Activated naive CD8-positive, alpha-beta T cell treated with anti-CD3 and anti-CD28 coated beads, Interleukin-2, amount 10 ng/mL, durations not matched to agents 7 days and 5 days (primary cell): ENCODE measurements at regions not wholly inside any gene's neighbourhood (a gene's known extent, or its start where the extent isn't known, plus 50 kb on each side); places are given as distances from the start of the nearest gene placed in this dataset.
A peak's percentile ranks its signal among the peaks of the same experiment; 100 is the strongest.
"Not testable (repeated sequence)": the region's sequence is repeated elsewhere in the genome, so short reads cannot be mapped to it uniquely, and the experiment has no call there.

Experiments
- ATAC-seq: fragments of 150-1000 bp; cut with Tn5 transposase; one replicate; pipeline ENCODE4 v1.10.0; 2021; ENCODE audit warnings: low read depth, moderate library complexity
- POLR2A ChIA-PET: fragments of 350-600 bp; sonication (Branson Sonifier 250); formaldehyde crosslinking; loops from one replicate; lab custom pipeline; 2021; ENCODE audit warnings: antibody characterized with exemption; lab: Charles Lee
- DNase-seq: peaks from one replicate; pipeline ENCODE4 v3.0.0; 2021
- H3K27ac Mint-ChIP-seq: one replicate; pipeline ENCODE4 v1.8.0; 2022; ENCODE audit warnings: mild to moderate bottlenecking, mixed read lengths
- H3K27me3 Mint-ChIP-seq: one replicate; pipeline ENCODE4 v1.8.0; 2022; ENCODE audit warnings: mild to moderate bottlenecking, moderate library complexity, mixed read lengths
- H3K36me3 Mint-ChIP-seq: one replicate; pipeline ENCODE4 v1.8.0; 2021; ENCODE audit warnings: mild to moderate bottlenecking, mixed read lengths
- H3K4me1 Mint-ChIP-seq: one replicate; pipeline ENCODE4 v1.8.0; 2021; ENCODE audit warnings: mixed read lengths
- H3K4me3 Mint-ChIP-seq: one replicate; pipeline ENCODE4 v1.8.0; 2022; ENCODE audit warnings: mild to moderate bottlenecking, moderate library complexity, mixed read lengths
- H3K9me3 Mint-ChIP-seq: one replicate; pipeline ENCODE4 v1.8.0; 2021; ENCODE audit warnings: mixed read lengths

DNA sequence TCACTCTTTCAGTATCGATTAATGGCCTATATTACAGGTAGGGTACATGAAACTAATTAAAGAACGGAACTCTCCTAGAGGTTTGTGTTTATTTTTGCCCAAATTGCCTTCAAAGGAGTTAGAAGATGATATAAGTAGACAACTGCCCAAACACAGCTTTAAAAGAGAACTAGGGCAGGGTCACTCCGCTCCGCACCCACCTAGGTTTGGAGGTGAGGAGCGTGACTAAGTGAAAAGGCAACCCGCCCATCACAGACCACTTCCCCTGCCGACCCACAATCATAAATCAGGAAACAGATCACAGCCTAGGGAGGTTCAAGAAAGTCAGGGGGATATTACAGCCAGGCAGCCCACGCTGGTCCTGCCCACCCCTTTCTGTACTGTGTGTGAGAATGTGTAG lies 166.7 kb downstream of the C1D start:
- ATAC-seq (no peak), DNase-seq (no peak)
- no peak overlapping the region for H3K4me3 Mint-ChIP-seq
- H3K27ac Mint-ChIP-seq: no peak overlapping the region
- no peaks in the 10 kb centered on the region for H3K9me3 Mint-ChIP-seq
- no peaks in the 10 kb centered on the region for H3K4me1 Mint-ChIP-seq
- H3K27me3 Mint-ChIP-seq: no peaks in the 10 kb centered on the region
- no peaks in the 10 kb centered on the region for H3K36me3 Mint-ChIP-seq
- POLR2A ChIA-PET: no interaction called here

DNA sequence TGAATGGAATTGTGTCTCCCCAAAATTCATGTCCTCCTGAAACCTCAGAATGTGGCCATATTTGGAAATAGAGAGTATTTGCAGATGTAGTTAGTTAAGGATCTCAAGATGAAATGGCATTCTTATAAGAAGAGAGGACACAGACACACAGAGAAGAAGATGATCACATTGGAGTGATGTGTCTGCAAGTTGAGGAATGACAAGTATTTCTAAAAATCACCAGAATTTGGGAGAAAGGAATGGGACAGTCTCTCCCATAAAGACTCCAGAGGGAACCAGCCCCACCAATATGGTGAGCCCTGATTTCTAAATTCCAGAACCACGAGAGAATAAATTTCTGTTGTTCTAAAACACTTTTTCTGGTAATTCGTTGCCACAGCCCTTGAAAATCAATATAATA lies 166.3 kb downstream of the C1D start:
- no peaks in the 10 kb centered on the region for H3K4me1 Mint-ChIP-seq
- no peaks in the 10 kb centered on the region for H3K9me3 Mint-ChIP-seq
- peaks cover 2% of the 10 kb centered on the region for H3K27me3 Mint-ChIP-seq
- no peaks in the 10 kb centered on the region for H3K36me3 Mint-ChIP-seq
- POLR2A ChIA-PET: no interaction called here
- ATAC-seq: no peak
- H3K27ac Mint-ChIP-seq: no peak overlapping the region
- no peak for DNase-seq
- no peak overlapping the region for H3K4me3 Mint-ChIP-seq

DNA sequence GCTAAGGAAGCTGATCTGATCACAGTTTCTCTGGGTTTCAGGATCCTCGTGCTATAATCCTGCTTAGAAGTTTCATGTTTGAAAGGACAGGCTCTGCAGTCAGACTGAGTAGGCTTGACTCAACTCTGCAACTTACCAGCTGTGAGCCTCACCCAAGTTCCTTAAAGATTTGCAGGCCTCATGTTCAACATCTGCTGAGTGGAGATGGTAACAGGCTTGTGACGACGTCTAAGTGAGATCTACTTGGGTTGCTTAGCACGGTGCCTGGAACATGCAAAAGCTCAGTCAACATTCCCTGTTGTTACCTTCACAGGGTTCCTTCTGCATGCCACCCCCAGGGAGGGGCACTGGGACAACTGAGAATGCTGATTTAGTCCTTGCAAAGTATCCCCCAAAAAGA lies 164.2 kb downstream of the C1D start:
- no peak overlapping the region for H3K4me3 Mint-ChIP-seq
- DNase-seq: no peak

DNA sequence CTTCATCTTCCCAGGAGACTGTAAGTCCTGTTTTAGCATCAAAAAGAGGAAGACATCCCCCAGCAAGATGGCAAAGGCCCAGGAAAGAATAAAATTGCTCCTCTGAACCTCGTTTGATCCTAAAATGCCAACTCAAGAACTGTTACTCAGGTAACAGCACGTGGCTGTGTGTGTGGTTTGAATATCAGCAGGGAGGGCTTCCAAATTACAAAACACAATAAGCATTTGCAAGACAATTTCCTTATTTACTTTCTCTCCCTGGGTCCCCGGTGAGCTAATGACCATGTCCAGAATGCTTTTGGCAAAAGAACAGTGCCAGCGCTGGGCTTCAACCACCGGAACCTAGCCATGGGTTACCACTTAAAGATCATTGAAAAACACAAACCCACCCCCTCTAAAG lies 163.6 kb downstream of the C1D start:
- Mint-ChIP-seq H3K4me3 (no peak overlapping the region), H3K36me3 (no peaks in the 10 kb centered on the region), H3K4me1 (no peaks in the 10 kb centered on the region), H3K9me3 (no peaks in the 10 kb centered on the region), H3K27me3 (peaks cover 2% of the 10 kb centered on the region), H3K27ac (no peak overlapping the region)
- ATAC-seq (no peak), DNase-seq (no peak)
- POLR2A ChIA-PET: no interaction called here

More for the DNA sequence above, 164.2 kb downstream of the C1D start:
- Mint-ChIP-seq H3K27me3 (peaks cover 2% of the 10 kb centered on the region), H3K27ac (no peak overlapping the region), H3K36me3 (no peaks in the 10 kb centered on the region), H3K4me1 (no peaks in the 10 kb centered on the region), H3K9me3 (no peaks in the 10 kb centered on the region)
- no peak for ATAC-seq
- POLR2A ChIA-PET: no interaction called here

DNA sequence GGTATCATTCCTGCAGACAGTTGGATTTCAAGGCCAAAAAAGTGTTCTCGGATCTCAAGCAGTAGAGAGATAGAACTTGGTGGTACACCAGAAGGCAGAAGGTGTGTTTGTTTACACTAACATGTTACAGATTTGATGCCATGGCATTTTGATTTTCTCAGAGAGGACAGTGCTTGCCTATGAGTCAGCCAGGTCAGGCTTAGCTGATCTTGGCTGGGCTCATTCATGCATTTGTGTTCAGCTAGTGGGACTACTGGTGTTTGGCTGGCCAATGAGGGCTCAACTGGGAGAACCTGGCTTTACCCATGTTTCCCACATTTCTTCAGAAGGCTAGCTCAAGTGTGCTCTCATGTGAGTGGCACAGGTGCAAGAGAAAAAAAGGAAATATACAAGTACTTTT lies 162.0 kb downstream of the C1D start:
- H3K4me1 Mint-ChIP-seq: no peaks in the 10 kb centered on the region
- no peak for DNase-seq
- no peak for ATAC-seq
- POLR2A ChIA-PET: no interaction called here
- peaks cover 2% of the 10 kb centered on the region for H3K27me3 Mint-ChIP-seq
- no peaks in the 10 kb centered on the region for H3K9me3 Mint-ChIP-seq
- no peak overlapping the region for H3K27ac Mint-ChIP-seq
- H3K36me3 Mint-ChIP-seq: no peaks in the 10 kb centered on the region
- no peak overlapping the region for H3K4me3 Mint-ChIP-seq

DNA sequence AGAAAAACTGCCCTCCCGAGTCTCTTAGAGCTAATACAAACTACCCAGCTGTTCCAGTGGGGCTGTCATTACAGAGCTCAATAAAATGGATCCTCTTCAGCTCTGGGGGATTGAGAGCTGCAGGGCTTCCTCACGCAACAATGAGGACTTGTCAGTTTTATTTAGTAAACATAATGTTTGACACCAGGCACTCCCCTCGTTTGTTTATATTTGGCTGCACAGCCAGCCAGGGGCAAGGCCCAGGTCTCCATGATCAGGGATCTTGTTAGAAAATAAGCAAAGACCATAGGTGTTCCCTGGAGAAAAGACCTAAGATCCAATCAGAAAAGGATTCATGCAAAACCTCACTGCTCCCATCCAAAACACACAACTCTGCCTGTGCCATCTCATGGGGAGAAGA lies 158.2 kb downstream of the C1D start:
- Mint-ChIP-seq H3K4me3 (no peak overlapping the region), H3K9me3 (peaks cover 2% of the 10 kb centered on the region), H3K27ac (no peak overlapping the region), H3K27me3 (peaks cover 2% of the 10 kb centered on the region), H3K36me3 (no peaks in the 10 kb centered on the region), H3K4me1 (no peaks in the 10 kb centered on the region)
- ATAC-seq: no peak
- POLR2A ChIA-PET: no interaction called here
- no peak for DNase-seq

DNA sequence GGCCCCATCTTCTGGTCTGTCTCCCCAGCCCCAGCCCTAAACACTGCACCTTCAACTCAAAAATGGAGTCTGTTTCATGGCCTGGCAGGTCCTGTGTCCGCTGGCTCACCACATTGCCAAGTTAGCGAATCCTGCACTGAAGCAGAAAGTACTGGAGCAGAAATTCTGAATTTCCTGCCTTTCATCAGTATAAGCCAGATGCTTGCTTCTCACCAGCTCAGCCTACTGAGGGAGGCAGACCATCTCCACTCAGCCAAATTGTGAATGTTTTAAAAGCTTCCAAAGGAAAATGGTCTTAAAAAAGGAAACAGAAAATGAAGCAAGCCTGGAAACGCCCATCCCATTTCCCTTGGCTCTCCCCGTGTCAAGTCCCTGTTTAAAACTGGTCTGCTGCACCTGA lies 157.8 kb downstream of the C1D start:
- peaks cover 2% of the 10 kb centered on the region for H3K9me3 Mint-ChIP-seq
- no peaks in the 10 kb centered on the region for H3K4me1 Mint-ChIP-seq
- POLR2A ChIA-PET: no interaction called here
- DNase-seq (no peak), ATAC-seq (no peak)
- H3K27ac Mint-ChIP-seq: no peak overlapping the region
- H3K4me3 Mint-ChIP-seq: no peak overlapping the region
- no peaks in the 10 kb centered on the region for H3K36me3 Mint-ChIP-seq
- peaks cover 2% of the 10 kb centered on the region for H3K27me3 Mint-ChIP-seq

DNA sequence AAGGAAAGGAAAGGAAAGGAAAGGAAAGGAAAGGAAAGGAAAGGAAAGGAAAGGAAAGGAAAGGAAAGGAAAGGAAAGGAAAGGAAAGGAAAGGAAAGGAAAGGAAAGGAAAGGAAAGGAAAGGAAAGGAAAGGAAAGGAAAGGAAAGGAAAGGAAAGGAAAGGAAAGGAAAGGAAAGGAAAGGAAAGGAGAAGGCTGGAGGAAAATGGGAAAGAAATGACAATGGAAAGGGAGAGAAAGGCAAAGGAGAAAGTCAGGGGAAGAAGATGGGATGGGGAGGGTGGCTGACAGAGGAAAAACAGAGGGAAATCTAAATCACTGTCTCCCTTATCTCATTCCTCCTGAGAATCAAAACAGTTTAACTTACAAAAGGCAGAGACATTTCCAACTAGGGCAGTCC lies 156.3 kb downstream of the C1D start:
- H3K4me3 Mint-ChIP-seq, H3K36me3 Mint-ChIP-seq, H3K27ac Mint-ChIP-seq, POLR2A ChIA-PET, H3K9me3 Mint-ChIP-seq, H3K27me3 Mint-ChIP-seq, H3K4me1 Mint-ChIP-seq, ATAC-seq, DNase-seq: not testable (repeated sequence)

DNA sequence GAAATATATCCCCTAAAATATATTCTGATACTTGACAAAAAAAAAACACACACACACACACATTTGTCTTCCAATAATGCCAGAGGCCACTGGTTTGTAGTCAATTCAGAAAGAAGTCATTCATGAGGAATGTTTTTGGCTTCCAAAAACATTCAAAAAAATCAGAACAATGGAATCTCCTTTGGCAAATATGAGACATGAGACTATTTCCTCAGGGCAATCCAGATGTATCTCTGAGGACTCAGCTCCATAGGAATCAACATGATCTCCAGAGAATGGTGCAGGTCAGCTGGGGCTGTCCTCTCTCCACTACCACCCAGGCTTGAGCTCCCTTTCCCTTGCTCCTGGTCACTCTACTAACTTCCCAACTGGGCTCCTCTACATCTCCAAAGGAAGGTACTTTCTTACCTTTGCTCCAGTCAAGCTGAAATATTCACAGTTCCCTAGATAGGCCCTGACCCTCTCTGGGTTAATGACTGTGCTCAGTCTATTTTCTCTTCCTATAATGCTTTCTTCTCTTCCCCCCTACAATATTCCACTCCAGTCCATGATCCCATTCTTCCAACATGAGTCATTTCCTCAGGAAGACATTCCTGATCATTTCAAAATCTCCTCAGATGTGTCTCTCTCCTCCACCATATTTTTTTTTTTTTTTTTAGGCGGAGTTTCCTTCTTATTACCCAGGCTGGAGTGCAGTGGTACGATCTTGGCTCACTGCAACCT lies 145.3 kb downstream of the C1D start:
- Mint-ChIP-seq H3K27ac (peak overlapping the region; percentile 56), H3K4me3 (no peak overlapping the region), H3K4me1 (no peaks in the 10 kb centered on the region), H3K9me3 (no peaks in the 10 kb centered on the region), H3K36me3 (no peaks in the 10 kb centered on the region), H3K27me3 (peaks cover 2% of the 10 kb centered on the region)
- ATAC-seq: no peak
- POLR2A ChIA-PET: no interaction called here
- no peak for DNase-seq

DNA sequence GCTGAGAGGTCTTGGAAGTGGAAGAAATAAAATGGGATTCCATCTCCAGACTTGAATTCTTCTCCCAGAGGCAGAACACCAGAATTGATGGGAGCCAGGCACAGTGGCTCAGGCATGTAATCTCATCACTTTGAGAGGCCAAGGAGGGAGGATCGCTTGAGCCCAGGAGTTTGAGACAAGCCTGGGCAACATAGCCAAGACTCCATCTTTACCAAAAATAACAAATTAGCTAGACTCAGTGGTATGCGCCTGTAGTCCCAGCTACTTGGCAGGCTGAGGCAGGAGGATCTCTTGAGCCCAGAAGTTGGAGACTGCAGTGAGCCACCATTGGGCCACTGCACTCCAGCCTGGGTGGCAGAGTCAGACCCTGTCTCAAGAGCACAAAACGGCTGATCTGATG lies 144.3 kb downstream of the C1D start:
- no peaks in the 10 kb centered on the region for H3K4me1 Mint-ChIP-seq
- H3K27ac Mint-ChIP-seq: no peak overlapping the region
- POLR2A ChIA-PET: no interaction called here
- ATAC-seq: no peak
- no peaks in the 10 kb centered on the region for H3K36me3 Mint-ChIP-seq
- H3K27me3 Mint-ChIP-seq: peaks cover 2% of the 10 kb centered on the region
- no peak overlapping the region for H3K4me3 Mint-ChIP-seq
- no peak for DNase-seq
- no peaks in the 10 kb centered on the region for H3K9me3 Mint-ChIP-seq

DNA sequence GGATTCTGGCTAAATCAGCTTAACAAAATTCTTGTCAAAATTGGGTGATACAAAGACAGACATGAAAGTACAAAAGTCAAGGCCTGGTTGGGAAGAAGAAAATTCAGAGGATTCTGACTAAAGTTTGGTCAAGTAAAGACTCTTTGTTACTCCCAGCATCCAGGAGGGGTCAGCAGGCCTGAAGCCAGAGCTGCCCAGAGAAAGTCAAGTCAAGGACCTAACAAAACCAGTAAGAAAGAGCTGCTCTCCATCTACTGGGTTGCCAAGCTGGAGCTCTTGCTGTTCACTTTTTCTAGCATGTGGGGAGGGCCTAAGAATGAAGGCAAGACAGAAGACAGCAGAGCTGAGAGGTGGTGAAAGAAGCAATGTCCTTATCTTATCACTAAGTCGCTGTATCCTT lies 143.3 kb downstream of the C1D start:
- no peak overlapping the region for H3K27ac Mint-ChIP-seq
- POLR2A ChIA-PET: no interaction called here
- ATAC-seq (no peak), DNase-seq (no peak)
- no peaks in the 10 kb centered on the region for H3K4me1 Mint-ChIP-seq
- H3K27me3 Mint-ChIP-seq: peaks cover 3% of the 10 kb centered on the region
- H3K36me3 Mint-ChIP-seq: no peaks in the 10 kb centered on the region
- H3K9me3 Mint-ChIP-seq: no peaks in the 10 kb centered on the region
- no peak overlapping the region for H3K4me3 Mint-ChIP-seq

DNA sequence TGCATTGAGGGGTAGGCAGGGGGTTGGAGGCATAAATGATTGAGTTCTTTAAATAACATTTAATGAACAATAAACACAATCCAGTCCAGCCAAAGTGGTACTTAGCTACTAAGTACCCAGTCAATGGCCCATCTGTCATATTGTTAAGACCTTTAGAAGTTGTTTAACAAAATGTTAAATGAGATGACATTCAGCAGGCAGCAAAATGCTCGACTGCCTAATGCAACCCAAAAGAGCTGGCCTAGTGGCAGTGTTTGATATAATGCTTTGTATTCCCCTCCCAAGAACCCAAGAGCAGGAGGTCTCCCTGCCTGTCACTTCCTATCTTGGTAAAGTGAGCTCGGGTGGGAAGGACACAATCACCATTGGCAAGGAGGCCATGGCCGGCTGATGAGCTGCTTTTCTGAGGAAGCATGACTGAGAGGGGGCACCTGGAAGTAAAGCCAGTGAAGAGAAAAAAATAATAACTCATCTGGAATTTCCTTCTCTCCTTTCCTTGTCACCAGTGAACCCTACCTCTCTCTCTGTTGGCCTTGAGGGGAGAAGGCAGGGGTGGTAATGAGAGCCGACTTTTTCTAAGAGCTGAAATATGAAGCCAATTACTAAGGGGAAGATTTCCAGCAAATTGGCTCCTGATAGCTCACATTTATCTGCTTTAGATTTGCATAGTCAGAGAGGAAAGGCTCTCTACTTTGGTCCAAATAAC lies 140.6 kb downstream of the C1D start:
- H3K4me1 Mint-ChIP-seq: no peaks in the 10 kb centered on the region
- POLR2A ChIA-PET: no interaction called here
- H3K4me3 Mint-ChIP-seq: no peak overlapping the region
- H3K36me3 Mint-ChIP-seq: no peaks in the 10 kb centered on the region
- DNase-seq: no peak
- no peak overlapping the region for H3K27ac Mint-ChIP-seq
- no peak for ATAC-seq
- H3K9me3 Mint-ChIP-seq: no peaks in the 10 kb centered on the region
- peaks cover 3% of the 10 kb centered on the region for H3K27me3 Mint-ChIP-seq

DNA sequence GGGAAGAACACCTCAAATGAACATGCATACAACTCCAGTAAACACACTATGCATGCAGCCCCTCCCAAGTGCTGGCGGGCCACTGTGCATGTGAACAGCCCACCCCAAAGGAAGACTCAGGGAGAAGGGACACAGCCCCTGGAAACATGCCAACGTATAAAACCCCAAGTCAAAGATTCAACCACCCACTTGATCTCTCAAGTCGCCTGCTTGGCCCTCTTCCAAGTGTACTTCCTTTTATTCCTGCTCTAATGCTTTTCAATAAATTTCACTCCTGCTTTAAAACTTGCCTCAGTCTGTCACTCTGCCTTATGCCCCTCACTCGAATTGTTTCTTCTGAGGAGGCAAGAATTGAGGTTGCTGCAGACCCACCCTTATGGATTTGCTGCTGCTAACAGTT lies 139.1 kb downstream of the C1D start:
- POLR2A ChIA-PET: no interaction called here
- Mint-ChIP-seq H3K27me3 (peaks cover 3% of the 10 kb centered on the region), H3K4me3 (no peak overlapping the region), H3K36me3 (no peaks in the 10 kb centered on the region), H3K27ac (no peak overlapping the region), H3K9me3 (no peaks in the 10 kb centered on the region), H3K4me1 (no peaks in the 10 kb centered on the region)
- ATAC-seq (no peak), DNase-seq (no peak)

DNA sequence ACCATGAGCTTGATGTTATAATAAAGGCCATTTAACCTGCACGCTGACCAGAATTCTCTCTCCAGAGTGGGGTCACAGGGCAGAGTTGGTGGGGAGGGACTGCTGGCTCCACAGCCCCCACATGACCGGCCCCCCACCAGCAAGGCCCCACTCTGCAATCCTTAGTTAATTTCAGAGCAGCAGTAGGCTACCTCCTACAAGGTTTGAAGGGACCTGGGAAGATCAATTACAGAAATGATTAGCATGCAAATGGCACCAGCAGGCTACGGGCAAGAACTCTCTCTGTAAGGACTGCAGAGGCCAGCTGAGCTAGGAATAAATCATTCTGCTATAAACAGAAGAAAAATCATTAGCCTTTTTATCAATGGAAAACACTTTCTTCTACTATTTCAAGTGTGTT lies 135.3 kb downstream of the C1D start:
- Mint-ChIP-seq H3K27me3 (peaks cover 2% of the 10 kb centered on the region), H3K9me3 (no peaks in the 10 kb centered on the region), H3K4me1 (no peaks in the 10 kb centered on the region), H3K27ac (no peak overlapping the region), H3K36me3 (no peaks in the 10 kb centered on the region), H3K4me3 (no peak overlapping the region)
- no peak for ATAC-seq
- DNase-seq: no peak
- POLR2A ChIA-PET: no interaction called here
